DND-41 (cell line): ENCODE measurements at regions not wholly inside any gene's neighbourhood (a gene's known extent, or its start where the extent isn't known, plus 50 kb on each side); places are given as distances from the start of the nearest gene placed in this dataset.

Experiments
- CTCF ChIP-seq: IDR thresholded peaks from 2 replicates; pipeline ENCODE4 v1.5.1; 2012; ENCODE audit warnings: borderline replicate concordance, low read length, moderate library complexity, mild to moderate bottlenecking; ENCODE audit not compliant: poor library complexity, severe bottlenecking; ENCODE audit errors: extremely low read depth
- EZH2 ChIP-seq: IDR thresholded peaks from 3 replicates; pipeline ENCODE4 v1.6.1; 2012; ENCODE audit warnings: borderline replicate concordance, low read depth, mild to moderate bottlenecking, moderate library complexity, low read length, inconsistent platforms; ENCODE audit not compliant: severe bottlenecking

GRCh38 chr16:65294708-65295107 lies 172.8 kb upstream of the CDH11 start:
- TF ChIP-seq CTCF (no peak), EZH2 (no peak)
